Stimulated activated CD8-positive, alpha-beta memory T cell treated with anti-CD3 and anti-CD28 coated beads, Interleukin-15, amount 100 ng/mL, for 4 hours (primary cell): ENCODE measurements at regions not wholly inside any gene's neighbourhood (a gene's known extent, or its start where the extent isn't known, plus 50 kb on each side); places are given as distances from the start of the nearest gene placed in this dataset.

Experiments
- DNase-seq, 2 donors: peaks; one replicate each; pipeline ENCODE4 v3.0.0-alpha.2; 2020; ENCODE audit warnings: low read depth in 2 of 2

DNA sequence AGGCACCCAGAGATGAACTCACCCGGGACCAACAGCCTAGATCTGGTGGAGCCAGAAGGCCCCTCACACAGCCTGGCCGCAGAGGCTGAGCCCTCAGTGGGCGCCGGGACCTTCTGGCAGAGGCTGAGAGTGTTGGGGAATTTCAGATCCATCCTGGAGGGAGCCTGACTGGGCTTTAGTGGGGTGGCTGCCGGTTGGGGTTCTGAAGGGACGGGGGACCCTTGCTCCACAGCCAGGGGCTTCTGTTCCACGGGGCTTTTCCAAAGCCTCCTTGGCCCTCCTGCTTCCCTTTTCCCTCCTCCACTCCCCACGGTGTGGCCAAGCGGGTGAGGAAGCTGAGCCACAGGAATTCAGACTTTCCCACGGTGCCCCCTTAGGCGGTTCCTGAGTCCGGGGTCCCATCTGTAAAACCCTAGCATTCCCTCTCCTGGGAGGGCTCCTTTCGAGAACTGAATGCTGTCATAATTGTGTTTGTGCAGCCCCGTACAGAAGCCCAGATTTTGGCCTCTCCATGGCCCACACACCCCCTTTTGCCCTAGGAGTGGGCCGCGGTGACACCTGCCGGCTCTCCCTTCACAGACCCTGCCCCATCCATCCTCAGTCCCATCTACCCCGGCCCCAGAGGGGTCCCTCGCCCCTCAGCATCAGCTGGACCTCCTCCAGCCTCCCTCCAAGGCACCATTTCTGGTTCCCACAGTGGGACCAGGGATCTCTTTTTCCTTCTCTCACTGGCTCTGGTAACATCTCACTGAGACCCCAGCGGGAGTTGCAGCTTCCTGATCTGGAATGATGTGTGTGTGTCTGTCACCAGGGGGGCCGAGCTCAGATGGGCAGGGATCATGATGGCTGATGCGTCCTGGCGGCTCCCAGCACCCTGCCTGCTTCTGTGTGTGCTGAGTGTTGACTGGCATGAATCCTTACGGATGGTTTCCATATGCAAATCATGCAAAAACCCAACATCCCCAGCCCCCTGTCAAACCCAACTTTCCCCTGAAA, 1048.4 kb downstream of the TBC1D22A start:
- no peak for DNase-seq

DNA sequence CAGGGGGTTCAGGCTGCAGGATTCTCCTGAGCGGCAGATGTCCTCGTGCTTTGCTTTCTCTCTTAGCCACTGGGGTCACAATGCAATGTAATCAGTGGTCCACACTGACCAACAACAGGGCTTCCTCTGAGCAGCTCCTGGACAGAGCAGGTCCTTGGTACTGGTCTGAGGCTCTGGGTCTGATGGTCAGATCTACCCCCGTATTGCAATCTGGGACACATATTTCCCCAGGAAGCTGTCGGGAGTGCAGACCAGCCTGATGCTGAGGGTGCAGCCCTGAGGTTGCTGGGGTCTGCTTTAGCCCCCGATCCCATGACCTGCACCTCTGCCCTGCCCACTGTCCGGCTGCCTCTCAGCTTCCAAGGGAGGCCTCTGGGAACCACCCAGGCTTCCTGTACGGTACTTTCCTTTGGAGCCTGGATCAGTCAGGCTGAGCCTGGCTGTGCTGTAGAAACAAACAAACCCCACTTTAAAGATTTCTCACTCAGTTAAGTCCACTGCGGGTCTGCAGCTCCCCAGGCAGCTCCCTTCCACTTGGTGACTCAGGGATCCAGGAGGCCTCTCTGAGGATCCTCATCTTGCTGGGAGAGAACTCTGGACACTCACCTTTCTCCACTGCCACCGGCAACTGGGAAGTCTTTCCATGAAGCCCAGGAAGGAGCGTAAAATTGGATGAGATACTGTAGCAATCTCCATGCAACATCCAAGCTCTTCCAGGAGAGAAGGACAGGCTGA, 1046.6 kb downstream of the TBC1D22A start:
- DNase-seq = no peak

DNA sequence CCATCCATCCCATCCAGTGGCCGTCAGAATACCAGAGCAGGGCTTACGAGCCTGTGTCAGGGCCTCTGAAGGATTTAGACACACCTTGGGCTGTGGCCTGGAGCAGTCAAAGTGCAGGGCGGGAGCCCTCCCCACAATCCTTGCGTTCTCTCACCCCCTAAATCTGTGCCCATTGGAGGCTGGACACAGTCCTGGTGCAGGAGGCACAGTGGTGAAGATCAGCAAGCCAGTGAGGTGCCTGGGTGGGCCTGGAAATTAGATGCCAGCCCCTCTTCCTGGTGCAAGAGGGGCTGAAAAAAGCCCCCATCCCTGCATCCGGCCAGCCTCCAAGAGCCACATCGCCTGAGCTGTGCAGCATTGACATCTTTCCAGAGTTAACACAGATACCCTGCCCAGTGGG, 1045.8 kb downstream of the TBC1D22A start:
- DNase-seq = no peak

DNA sequence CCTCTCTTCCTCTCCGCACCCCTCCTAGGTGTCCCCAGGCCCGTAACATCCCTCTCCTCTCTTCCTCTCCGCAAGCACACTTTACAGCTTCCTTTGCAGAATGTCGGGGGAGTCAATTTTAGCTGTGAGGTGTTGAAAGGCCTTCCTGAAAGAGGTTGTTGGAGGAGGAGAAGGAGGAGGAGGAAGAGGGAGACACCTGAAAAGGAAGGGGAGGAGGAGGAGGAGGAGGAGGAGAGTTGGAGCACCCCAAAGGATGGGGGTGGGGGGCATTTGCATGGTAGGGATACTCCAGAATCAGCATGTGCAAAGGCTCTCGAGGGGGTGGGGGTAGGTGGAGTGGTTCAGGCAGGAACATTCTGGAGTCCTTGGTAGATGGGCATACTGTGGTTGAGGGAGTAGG, 1045.1 kb downstream of the TBC1D22A start:
- no peak for DNase-seq

DNA sequence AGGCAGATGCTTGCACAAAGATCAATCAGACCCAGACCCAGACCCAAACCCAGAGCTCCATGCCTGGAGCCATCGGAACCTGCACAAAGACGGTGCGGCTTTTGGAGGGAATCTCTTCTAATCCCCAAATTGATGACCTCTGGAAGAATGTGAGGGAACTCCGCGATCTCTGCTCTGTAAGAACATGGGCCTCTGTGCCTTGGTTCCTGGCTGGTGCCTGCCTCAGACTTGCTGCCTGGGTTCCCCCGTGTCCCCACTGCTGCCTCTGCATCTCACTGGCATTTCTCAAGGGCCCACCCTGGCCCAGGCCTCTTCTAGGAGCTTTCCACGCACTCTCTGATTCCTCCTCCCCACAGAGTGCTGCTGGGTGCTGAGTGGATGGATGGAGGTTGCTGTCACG, 1044.4 kb downstream of the TBC1D22A start:
- no peak for DNase-seq

DNA sequence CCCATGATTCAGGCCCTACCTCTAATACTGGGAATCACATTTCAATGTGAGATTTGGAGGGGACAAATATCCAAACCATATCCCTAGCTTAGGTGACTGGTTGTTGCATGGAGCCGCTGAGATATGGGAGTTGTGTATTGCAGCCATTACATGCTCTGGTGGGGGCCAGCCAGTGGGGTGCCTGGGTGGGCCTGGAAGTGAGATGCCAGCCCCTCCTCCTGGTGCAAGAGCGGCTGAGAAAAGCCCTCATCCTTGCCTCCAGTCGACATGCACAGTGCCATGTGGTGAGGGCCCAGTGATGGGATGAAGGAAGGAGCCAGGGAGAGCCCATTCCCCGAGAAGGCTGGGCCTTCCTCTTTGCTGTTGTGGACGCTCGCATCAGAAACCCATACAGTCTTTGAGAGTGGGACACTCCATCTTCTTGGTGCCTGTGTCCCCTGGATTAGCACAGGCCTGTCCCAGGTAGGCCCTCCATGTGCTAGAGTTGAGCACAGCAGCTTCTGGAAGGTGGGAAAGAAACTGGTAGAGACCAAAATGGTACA, 1043.0 kb downstream of the TBC1D22A start:
- DNase-seq = no peak

DNA sequence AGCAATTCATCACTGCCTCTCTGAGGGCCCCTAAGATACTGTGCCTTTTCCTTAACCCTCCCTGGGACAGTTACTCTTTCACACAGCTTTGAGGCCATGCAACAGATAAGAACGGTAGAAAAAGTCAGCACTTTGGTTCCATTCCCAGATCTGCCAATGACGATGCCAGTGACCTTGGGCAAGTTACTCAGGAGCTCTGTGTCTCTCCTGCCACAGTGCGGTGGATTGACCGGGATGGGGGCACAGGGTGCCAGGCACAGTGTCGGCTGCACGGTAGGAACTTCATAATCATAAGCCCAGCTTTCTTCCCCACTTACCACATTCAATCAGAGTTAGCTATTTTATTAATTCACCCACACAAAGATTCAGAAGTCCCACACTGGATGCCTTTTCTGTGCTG, 1041.8 kb downstream of the TBC1D22A start:
- DNase-seq = no peak

DNA sequence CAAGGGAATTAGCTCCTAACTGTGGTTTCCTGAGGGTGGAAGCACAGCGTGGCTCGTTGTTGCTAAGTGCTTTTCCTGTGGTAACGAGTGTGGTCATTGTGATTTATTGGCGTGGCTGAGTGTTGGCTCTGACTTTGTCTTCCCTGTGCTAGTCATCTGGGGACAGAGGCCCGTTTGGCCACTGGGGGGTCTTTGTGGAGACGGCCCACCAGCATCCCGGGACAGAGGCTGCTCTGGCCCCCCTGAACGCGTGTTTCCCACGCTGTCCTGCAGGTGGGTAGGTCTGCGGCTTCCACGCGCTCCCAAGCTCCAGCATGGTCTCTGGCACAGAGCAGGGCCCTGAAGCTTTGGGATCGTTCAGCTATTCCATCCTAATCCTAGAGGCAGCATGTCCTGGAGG, 1040.0 kb downstream of the TBC1D22A start:
- DNase-seq = no peak

DNA sequence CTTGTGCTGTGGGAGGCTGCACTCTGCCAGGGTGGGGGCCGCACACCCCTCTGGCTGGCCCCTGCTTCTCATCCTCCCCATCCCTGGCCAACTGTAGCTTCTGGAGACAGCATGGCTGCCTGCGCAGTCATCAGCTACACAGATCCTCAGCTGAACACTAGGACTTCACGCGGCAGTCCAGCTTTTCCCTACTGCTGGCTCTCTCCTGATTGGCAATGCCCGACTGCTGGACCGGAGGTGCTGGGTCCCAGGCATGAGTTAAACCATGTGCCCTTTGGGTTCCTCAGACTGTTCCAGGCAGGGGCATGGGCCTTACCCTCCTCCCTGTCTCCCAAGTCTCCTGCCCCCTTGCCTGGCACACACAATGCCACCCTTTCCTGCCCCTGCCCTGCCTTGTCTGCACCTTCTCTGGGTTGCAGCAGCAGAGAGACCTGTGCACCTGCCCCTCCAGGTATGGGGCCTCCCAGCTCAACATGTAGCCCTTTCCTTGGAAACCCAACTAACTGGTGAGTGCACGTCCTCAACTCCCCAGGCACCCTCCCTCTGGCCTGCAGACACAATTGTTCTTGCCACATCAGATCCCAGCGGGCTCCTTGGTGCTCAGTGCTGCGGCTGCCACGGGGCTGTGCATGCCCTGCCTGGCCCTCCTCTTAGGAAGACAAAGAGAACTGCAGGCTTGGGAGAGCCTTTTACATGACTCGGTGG, 1039.2 kb downstream of the TBC1D22A start:
- DNase-seq = no peak

DNA sequence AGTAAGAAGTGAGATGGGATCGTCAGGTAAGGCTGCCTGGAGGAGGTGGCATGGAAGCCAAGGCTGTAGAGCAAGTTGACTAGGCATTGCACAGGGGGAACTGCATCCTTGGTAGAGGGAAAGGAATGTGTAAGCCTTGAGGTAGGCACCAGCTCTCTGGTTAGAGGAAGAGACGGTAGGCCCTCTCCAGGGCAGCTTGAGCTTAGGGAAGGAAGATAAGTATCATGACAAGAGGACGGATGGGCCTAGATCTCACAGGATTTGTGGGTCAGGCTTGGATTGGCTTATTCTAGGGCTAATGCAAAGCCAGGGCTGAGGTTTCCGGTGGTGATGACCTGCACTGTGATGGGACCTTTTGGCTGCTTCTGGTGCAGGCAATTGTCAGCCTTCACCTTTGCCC, 1035.8 kb downstream of the TBC1D22A start:
- no peak for DNase-seq

DNA sequence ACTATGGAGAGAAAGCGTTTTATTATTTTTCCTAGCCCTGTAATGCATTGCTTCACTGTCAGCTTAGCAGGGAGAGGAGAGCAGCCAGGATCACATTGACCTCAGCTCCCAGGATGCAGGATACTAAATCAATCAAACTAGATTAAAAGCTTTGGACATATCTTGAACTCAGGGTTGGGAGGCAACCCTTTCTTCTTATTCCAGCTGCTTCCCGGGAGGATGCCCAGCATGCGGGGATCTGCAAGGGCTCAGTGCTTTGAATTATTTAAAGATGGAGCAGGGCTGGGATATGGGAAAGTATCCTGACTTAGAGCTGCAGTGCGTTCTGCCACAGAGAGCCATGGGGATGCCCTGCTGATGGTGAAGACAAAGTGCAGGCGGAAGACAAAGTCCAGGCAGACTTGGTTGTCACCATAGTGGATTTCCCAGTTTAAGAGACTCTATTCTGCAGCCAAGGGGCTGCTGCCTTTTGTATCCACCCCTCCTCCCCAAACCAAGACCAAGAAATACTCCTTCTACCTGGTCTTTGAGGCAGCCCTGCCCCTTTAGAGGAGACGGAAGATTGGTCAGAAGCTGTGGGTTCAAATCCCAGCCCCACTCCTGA, 1035.0 kb downstream of the TBC1D22A start:
- no peak for DNase-seq

DNA sequence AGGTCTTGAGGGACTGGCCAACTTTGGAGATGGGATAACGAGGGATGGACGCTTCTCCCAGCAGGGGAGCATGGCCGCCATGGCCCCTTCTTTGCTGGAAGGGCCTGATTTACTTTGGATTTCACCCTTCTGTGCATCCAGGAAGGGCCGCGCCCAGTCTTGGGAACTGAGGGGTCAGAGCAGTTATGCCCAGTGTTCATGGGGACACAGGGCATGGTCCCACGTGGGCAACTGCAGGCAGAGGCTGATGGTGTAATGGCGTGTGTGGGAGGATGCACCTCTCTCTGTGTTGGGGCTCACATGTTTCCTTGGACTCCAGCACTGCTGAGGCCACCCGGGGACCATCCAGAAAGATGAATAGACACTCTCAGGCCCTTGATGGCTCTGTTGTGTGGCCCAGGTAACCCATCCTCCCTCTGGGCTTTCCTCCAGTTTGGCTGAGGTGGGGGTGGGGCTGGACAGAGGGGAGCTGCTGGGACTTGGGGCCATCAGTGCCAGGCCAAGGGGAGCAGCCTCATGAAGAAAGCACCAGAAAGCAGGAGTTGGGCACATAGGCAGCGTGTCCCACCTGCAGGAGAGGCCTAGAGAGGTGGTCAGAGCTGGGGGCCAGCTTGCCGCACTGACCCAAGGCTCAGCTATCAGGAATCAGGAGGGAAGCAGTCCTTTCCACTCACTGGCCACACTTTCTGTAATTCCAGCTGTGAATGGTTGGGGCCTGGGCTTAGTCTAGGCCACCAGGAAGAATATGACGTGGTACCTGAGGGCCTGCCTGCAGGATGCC, 1033.9 kb downstream of the TBC1D22A start:
- DNase-seq = no peak

DNA sequence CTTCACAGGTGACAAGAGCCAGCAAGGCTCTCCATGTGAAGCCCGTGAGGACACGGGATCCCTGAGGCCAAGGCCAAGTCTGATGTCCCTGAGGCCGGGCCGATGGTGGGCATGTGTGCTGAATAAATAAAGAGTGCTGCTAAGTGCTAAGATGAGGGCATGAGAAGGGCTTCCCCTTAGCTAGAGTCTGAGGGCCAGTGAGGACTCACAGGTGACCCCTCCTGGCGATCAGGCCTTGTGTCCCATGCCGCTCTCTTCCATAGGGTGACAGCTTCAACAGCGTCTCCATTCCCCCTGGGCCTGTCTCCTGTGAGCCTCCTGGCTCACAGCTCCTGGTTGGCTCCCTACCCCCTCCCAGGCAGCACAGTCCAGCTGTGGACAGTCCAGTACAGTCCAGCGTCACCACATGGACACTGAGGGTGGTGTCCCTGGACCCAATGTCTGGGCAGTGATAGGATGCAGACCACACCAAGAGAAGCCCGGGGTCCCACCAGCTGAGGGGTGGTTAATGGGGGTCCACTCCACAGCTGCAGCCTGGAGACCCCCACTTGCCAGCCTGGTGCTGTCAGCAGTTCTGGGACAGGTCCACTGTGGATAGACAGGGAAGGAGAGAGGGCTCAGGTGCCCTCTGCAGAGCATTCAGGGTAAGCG, 1033.2 kb downstream of the TBC1D22A start:
- no peak for DNase-seq

DNA sequence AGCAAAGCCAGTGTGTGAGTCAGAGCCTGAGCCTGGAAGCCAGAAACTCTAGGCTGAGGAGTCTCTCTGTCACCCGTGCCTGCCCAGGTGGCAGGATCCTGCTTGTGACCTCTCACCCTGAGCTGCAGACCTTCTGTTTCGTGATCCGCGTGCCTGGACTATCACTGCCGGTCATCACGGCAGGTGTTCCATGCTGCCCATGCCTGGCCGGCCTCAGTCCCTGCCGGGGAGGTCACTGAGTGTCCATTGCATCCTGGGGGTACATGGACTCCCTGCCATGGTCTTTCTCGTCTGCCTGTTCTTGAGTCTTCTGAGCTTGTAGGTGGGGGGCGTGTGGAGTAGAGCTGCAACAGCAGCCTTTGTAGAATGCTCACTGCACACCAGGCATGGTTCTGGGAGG, 1032.4 kb downstream of the TBC1D22A start:
- no peak for DNase-seq

DNA sequence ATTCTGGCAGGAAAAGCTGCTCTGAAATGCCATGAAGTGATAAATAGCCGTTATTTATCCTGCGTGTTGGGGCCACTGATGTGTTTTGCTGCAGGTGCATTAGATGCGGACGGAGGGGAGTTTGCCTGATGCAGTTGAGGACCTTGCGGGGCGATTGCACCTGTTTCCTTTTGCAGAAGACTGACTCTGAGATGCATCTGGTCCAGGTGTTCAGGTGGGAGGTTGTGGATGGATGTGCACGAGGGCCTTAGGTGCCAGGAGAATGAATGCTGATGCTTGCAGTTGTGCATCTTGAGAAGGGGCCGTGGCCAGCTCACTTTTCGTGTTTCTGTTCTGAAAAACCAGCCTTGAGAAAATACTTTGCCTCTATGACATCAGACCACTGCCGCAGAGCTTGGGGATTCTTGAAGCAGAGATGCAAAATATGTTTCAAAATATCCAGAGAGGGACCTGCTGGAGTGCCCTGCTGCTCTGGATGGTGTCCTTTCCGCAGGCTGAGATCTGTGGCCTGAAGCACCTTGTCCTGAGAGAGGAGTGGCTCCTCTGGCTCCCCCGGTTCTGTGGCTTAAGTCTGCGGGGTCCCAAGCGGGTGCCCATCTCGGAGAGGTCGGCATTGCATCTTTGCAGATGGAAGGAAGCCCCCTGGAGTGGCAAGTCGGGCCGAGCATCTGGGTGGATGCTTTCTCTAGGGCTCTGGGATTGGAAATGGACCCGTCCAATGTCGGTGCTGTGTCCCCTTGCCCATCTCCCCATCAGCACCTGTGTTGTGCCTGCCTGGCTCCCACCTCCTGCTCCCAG, 1031.1 kb downstream of the TBC1D22A start:
- DNase-seq = no peak

DNA sequence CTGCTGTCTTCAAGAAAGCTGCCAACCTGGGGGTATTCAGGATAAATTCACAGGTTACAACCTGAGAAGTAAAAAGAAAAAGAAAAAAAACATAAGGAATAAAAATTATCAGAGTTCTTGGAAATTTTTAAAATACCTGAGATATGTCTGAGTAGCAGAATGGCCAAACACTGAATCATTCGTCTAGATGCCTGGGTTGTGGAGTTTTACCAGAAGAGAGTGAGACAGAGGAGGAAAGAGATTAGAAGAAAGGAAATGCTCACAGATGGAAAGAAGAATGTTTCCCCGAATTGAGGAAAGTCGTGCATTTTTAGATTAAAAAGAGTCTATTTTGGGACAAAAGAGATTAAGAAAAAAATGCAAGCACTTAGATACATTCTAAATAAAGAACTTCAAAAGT, 1026.7 kb downstream of the TBC1D22A start:
- no peak for DNase-seq

DNA sequence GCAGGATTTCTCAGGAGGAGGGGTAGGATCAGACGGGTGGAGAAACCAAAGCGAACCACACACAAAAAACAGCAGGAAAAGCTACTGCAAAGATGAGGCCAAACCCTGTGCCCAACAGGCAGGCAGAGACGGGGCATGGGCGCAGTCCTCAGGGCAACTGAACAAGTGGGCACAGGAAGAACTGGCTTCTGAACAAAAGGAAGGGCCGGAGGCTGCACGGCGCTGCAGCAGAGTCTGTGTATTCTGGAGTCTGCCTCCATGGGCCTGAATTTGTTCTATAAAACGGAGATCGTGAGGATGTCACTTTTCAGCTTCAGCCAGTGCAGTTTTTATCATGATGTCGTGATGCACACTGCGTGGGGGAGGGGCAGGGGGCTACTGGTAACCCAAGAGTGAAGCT, 1026.0 kb downstream of the TBC1D22A start:
- DNase-seq = no peak

DNA sequence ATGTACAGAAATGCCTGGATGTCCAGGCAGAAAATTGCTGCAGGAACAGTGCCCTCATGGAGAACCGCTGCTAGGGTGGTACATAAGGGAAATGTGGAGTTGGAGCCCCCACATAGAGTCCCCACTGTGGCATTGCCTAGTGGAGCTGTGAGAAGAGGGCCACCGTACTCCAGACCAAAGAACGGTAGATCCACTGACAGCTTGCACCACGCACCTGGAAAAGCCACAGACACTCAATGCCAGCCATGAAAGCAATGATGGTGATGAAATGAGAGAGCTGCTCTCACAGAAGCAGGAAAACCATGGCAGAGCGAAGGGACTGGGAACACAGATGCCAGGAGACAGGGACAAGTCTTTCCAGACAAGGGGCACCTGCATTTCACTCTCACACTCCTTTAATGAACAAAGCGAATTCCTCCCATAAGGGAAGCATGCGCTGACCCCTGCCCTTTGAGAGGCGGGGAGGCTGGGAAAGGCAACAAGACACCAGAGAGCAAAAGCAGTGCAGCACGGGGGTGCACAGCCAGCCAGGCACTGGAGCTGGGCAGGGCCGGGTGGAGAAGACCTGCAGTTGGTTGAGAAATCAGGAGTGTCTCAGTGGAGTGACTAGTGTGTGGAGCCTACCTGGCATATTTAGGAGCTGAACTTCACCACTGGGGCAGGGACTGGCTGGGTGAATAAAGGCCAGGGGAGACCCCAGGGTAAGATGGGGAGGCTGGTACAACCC, 1025.2 kb downstream of the TBC1D22A start:
- no peak for DNase-seq
